ENCODE measurements at regions not wholly inside any gene's neighbourhood (a gene's known extent, or its start where the extent isn't known, plus 50 kb on each side); places are given as distances from the start of the nearest gene placed in this dataset.

- DNase-seq (ENCODE audit: extremely low read depth, low read depth, low spot score), result no peak
These were observed 345.3 kb upstream of the OR4E1 start for GRCh38 chr14:22018890-22019289.

DNA sequence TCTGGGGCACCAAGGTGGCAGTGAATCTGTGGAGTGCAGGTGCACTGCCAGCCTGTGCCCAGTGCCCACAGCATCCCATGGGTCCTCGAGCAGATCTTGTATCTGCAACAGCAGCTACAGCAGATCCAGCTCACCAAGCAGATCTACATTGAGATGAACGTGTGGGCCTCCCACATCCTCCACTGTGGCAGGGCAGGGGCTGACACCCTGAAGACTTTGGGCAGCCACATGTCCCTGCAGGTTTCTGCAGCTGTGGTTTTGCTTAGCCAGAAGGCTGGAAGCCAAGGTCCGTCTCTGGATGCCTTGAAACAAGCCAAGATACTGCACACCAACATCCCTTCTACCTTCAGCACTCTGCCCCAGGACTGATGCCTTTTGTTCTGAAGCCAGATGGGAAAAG, 338.8 kb upstream of the OR4E1 start:
- no peak for DNase-seq (ENCODE audit: extremely low read depth, low read depth, low spot score)

GRCh38 chr14:22011253-22011642, 337.6 kb upstream of the OR4E1 start:
- DNase-seq (ENCODE audit: extremely low read depth, low read depth, low spot score), result no peak

DNA sequence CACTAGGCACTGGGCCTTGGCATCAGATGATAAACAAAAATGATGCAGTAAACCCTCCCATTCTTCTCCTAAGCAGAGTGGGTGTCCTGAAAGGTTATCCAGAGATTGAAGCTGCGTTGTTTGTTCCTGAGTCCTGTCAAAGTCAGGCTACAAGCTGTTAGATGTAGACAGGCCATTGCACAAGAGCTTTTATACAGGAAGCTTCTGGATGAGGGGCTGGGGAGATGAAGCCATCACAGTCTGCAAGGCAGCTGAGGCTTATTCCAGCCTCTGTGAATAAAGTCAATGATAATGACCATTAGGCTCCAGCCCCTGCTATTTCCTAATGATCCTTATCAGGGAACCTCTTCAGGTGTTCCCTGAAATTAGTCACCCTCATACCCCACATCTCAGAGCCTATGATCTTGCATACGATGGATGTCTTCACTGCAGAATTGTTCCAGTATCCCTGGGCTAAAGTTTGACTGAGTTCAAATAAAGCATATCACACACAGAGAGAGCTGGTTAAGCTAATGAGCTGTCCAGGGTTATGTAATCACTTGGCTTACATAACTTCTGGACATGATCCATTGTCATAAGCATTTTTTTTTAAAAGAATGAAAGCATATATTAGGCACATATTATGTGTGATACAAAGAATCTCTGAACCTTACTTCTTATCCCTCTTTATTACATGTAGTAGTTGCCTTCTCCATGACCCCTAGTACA, 337.1 kb upstream of the OR4E1 start:
- no peak for DNase-seq (ENCODE audit: extremely low read depth, low read depth, low spot score)

GRCh38 chr14:22008766-22009165, 335.1 kb upstream of the OR4E1 start:
- DNase-seq (ENCODE audit: extremely low read depth, low read depth, low spot score), result no peak

GRCh38 chr14:22007784-22008412, 334.3 kb upstream of the OR4E1 start:
- DNase-seq (ENCODE audit: extremely low read depth, low read depth, low spot score), result no peak

DNA sequence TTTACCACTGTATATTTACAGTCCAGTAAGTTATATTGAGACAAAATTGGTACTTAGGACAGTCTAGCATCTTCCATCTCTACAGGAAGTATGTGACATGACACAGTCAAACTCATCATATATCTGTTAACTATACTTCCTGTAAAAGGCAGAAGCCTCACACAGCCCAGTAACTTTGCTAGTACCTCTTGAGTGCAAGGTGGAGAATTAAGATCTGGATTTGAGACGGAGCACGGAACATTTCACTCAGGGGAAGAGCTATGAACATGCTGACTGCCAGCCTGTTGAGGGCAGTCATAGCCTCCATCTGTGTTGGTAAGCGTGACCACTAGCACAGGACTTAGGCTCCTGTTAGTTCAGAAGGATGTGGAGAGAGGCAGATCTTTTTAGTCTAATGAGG, 333.7 kb upstream of the OR4E1 start:
- DNase-seq (ENCODE audit: extremely low read depth, low read depth, low spot score), result no peak

GRCh38 chr14:22003461-22003860, 329.8 kb upstream of the OR4E1 start:
- DNase-seq (ENCODE audit: extremely low read depth, low read depth, low spot score), result no peak

DNA sequence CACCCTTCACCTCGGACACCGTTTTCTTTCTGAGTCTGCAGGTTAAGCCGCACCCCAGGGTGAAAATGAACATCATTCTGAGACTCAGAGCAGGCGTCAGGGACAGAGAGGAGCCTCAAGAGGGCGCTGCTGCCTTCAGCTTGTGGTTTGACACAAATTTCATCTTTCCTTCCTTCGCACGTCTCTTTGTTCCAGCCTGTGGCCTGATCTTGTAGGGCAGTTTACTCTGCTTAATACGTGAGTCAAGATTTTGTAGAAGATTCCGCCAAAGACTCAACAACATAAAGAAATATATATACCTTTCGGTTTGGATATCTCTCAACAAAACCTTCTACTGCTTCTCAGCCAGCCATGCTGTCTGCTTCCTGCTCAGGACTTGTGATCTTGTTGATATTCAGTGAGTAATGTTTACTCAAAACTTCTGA, 329.3 kb upstream of the OR4E1 start:
- no peak for DNase-seq (ENCODE audit: extremely low read depth, low read depth, low spot score)

DNA sequence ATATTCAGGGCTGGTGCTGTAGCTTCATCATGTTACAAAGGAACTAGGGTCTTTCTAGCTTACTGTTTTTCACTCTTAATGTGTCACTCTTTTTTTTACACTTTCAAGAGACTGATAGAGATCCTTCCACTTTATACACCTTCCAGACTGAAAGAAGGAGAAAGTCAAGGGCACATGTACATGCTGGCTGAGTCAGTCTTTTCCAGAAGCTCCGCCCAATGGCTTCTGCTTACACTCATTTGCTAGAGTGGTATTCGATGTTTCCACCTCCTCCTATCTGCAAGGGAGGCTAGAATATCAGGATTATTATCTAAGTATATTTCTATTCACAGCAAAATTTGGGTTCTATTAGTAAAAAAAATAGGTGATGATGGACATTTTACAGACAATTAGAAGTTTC, 325.8 kb upstream of the OR4E1 start:
- no peak for DNase-seq (ENCODE audit: extremely low read depth, low read depth, low spot score)

- DNase-seq (ENCODE audit: extremely low read depth, low read depth, low spot score), result no peak
These were observed 323.7 kb upstream of the OR4E1 start for GRCh38 chr14:21997300-21997699.

DNA sequence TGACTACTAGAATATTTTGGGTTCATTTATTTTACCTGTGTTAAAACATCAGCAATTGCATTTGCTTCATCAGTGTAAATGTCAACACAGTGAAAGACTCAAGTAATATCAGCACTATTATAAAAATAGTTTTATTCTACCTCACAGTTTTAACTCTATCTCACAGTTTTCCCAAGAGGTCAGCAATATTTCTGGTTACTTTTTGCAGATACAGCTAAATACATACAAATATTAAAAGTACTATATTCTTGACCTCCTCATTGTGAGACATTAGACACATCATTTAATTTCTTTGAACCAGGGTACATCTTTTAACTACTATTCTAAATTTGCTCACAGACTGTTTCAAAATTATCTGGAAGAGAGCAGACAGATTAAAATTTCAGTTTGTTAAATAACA, 321.7 kb upstream of the OR4E1 start:
- DNase-seq (ENCODE audit: extremely low read depth, low read depth, low spot score), result no peak

DNA sequence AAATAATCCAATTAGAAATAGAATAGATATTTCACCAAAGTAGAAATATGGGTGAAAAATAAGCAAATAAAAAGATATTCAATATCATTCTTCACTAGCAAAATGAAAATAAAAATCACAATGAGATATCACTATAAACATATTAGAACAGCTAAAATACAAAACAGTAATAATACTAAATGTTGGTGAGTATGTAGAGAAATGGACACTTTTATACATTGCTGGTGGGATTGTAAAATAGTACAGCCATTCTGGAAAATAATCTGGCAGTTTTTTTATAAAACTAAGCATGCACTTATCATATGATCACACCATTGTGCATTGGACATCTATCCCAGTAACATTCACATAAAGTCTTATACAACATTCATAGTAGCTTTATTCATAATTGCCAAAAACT, 320.2 kb upstream of the OR4E1 start:
- DNase-seq (ENCODE audit: extremely low read depth, low read depth, low spot score), result no peak

GRCh38 chr14:21993070-21993469, 319.5 kb upstream of the OR4E1 start:
- no peak for DNase-seq (ENCODE audit: extremely low read depth, low read depth, low spot score)

DNA sequence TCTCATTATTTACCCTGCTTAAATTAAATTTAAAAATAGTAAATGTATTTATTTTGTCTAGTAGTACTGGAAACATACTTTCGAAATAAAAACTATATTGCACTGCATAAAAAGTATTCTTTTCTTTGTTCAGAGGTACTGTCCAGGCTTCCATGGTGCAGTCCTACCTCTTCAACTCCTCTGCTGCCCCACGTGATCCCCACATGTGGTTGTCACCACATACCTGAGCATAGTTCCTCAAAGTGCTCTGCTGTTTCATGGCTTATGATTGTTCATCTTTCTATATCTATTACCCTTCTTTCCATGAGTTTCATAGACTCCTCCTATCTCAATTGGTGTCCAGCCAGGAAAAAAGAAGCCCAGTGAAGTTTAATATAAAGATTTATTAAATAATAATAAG, 317.5 kb upstream of the OR4E1 start:
- no peak for DNase-seq (ENCODE audit: extremely low read depth, low read depth, low spot score)

DNA sequence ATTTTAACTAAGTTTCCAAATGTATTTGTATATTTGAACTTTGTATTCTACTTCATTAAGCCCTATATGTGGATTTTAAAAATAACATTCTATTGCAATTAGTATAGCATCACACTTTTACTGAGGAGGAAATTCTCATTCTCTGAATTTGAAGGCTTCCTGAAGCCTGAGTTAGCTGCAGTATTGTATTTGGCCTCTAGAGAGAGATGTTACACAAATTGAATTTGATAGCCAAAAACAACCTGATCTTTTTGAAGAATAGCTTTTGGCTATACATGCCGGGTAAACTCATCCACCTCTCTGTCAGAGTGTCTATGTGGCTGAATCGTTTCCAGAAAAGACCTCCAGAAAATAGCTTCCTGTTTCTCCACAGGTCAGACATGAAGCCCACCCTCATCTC, 316.5 kb upstream of the OR4E1 start:
- DNase-seq (ENCODE audit: extremely low read depth, low read depth, low spot score), result no peak

GRCh38 chr14:21989090-21989489, 315.5 kb upstream of the OR4E1 start:
- no peak for DNase-seq (ENCODE audit: extremely low read depth, low read depth, low spot score)

GRCh38 chr14:21988413-21988812, 314.8 kb upstream of the OR4E1 start:
- DNase-seq (ENCODE audit: extremely low read depth, low read depth, low spot score), result no peak

GRCh38 chr14:21987937-21988336, 314.3 kb upstream of the OR4E1 start:
- no peak for DNase-seq (ENCODE audit: extremely low read depth, low read depth, low spot score)

- DNase-seq (ENCODE audit: extremely low read depth, low read depth, low spot score), result no peak
These were observed 311.5 kb upstream of the OR4E1 start for GRCh38 chr14:21985081-21985480.

DNA sequence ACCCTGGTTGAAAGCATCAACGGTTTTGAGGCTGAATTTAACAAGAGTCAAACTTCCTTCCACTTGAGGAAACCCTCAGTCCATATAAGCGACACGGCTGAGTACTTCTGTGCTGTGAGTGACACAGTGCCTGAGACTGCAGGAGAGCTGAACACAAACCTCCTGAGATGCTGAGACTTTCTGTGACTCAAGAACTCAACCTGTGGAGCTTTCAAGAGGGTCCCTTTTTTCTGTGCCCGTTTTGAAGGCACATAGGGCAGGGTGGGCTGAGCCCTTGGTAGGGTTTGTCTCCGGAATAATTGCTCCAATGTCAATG, 305.3 kb upstream of the OR4E1 start:
- DNase-seq (ENCODE audit: extremely low read depth, low read depth, low spot score), result no peak

DNA sequence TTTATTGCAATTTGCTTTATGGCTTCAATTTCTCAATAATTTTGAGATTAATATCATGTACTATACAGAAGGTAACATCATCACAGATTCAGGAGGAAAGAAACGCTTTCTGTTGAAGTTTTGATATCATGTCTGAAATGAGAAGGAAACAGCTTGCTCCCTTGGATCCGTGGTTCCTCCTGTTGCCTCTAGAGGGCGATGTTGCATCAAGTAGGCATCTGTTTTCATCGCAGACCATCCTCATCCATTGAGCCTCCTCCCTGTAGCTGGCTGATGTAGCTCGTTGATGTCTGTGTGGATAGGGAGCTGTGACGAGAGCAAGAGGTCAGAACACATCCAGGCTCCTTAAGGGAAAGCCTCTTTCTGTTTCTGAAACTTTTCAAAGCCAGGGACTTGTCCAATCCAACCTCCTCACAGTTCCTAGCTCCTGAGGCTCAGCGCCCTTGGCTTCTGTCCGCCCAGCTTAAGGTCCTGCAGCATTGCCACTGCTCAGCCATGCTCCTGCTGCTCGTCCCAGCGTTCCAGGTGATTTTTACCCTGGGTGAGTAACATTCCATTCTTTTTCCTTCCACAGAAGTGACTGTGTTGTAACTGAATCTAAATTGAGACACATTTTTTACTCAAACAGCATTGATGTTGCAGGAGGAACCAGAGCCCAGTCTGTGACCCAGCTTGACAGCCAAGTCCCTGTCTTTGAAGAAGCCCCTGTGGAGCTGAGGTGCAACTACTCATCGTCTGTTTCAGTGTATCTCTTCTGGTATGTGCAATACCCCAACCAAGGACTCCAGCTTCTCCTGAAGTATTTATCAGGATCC, 304.8 kb upstream of the OR4E1 start:
- no peak for DNase-seq (ENCODE audit: extremely low read depth, low read depth, low spot score)
